PC-9 (cell line): ENCODE measurements at regions not wholly inside any gene's neighbourhood (a gene's known extent, or its start where the extent isn't known, plus 50 kb on each side); places are given as distances from the start of the nearest gene placed in this dataset.

ENCODE experiments used
- BruUV-seq: library from RNA; stranded (reverse); fragments of 400-500 nt; replicated peaks from 2 replicates; lab custom pipeline; 2021; lab: Mats Ljungman, UMichigan
- CTCF ChIA-PET: fragments of 300-600 bp; sonication (Branson Sonifier 250); formaldehyde crosslinking; loops from one replicate; lab custom pipeline; 2022; ENCODE audit warnings: antibody characterized with exemption; lab: Charles Lee
- POLR2A ChIA-PET: fragments of 300-600 bp; sonication (Branson Sonifier 250); formaldehyde crosslinking; loops from one replicate; lab custom pipeline; 2022; ENCODE audit warnings: antibody characterized with exemption; ENCODE audit not compliant: unreplicated experiment; lab: Charles Lee
- DNase-seq, 2 experiments: peaks; one replicate each; pipeline versions ENCODE4 v3.0.0 to v3.0.0-alpha.2; 2015 to 2022; ENCODE audit warnings: mixed read lengths in 1 of 2
- H2AFZ ChIP-seq: fragments of 200-600 bp; sonication (generic); 2 replicates; pipeline ENCODE4 v1.8.1; 2017; ENCODE audit warnings: antibody characterized with exemption
- H3F3A ChIP-seq: fragments of 200-600 bp; sonication (generic); 2 replicates; pipeline ENCODE4 v1.8.1; 2017; ENCODE audit warnings: antibody characterized with exemption, mild to moderate bottlenecking, low read depth; ENCODE audit not compliant: insufficient read depth
- H3K27ac ChIP-seq: fragments of 200-600 bp; sonication (generic); 2 replicates; pipeline ENCODE4 v1.6.1; 2016; ENCODE audit warnings: mixed run types
- H3K27me3 ChIP-seq: fragments of 200-600 bp; sonication (generic); 2 replicates; pipeline ENCODE4 v1.6.1; 2016; ENCODE audit warnings: low read depth, mixed run types; ENCODE audit not compliant: insufficient read depth
- H3K36me3 ChIP-seq: fragments of 200-600 bp; sonication (generic); 2 replicates; pipeline ENCODE4 v1.6.1; 2016; ENCODE audit warnings: low read depth, mixed run types
- H3K4me1 ChIP-seq: fragments of 200-600 bp; sonication (generic); replicated peaks from 2 replicates; pipeline ENCODE4 v1.6.1; 2016; ENCODE audit warnings: mixed run types; ENCODE audit not compliant: insufficient read depth
- H3K4me2 ChIP-seq: fragments of 200-600 bp; sonication (generic); 2 replicates; pipeline ENCODE4 v1.6.1; 2017; ENCODE audit warnings: mixed run types
- H3K4me3 ChIP-seq: fragments of 200-600 bp; sonication (generic); 2 replicates; pipeline ENCODE4 v1.6.1; 2016; ENCODE audit warnings: mixed run types
- H3K79me2 ChIP-seq: fragments of 200-600 bp; sonication (generic); 2 replicates; pipeline ENCODE4 v1.6.1; 2017; ENCODE audit warnings: low read depth, mixed run types
- H3K9me2 ChIP-seq: fragments of 200-600 bp; sonication (generic); 2 replicates; pipeline ENCODE4 v1.8.1; 2017; ENCODE audit warnings: mild to moderate bottlenecking; ENCODE audit not compliant: insufficient read depth
- H3K9me3 ChIP-seq: fragments of 200-600 bp; sonication (generic); 2 replicates; pipeline ENCODE4 v1.8.1; 2016; ENCODE audit warnings: low read depth; ENCODE audit not compliant: insufficient read depth
- H4K20me1 ChIP-seq: fragments of 200-600 bp; sonication (generic); 2 replicates; pipeline ENCODE4 v1.8.1; 2017; ENCODE audit not compliant: insufficient read depth
- EZH2 ChIP-seq: fragments of 200-600 bp; sonication (generic); IDR thresholded peaks from 2 replicates; pipeline ENCODE4 v1.8.0; 2017; ENCODE audit warnings: antibody characterized with exemption, low read depth
- intact Hi-C: fragments of 100-400 bp; cut with micrococcal nuclease; formaldehyde crosslinking; loops from one replicate; pipeline ENCODE4 v1.10.0; 2022; ENCODE audit not compliant: unreplicated experiment
- TF ChIP-seq, protein P1 (sequence below): fragments of 200-600 bp; sonication (generic); conservative IDR thresholded peaks from 2 replicates; pipeline ENCODE4 v1.6.1; 2017; ENCODE audit warnings: mixed run types, antibody characterized with exemption, mild to moderate bottlenecking, moderate library complexity

DNA sequence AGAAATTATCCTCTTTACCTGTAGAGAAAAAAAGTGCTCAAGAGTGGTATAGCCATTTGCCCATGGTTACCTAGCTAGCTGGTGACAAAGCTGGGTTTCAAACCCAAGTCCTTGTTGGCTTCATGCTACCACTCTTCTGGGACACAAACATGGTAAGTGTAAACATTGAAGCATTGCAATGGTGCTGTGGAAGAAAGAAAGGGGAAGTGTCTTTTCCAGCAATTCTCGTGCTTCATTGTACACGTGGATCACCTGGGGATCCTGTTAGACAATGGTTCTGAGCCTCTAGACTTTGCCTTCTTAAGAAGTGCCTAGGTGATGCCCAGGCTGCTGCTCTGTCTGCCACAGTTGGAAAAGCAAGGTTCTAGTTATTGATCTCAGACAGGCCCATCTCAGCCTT lies 134.8 kb upstream of the CTNNB1 start:
- H3K27me3 ChIP-seq: no peaks in the 10 kb centered on the region
- H3F3A ChIP-seq: no peaks in the 10 kb centered on the region
- no peaks in the 10 kb centered on the region for H3K36me3 ChIP-seq
- ChIA-PET POLR2A (no interaction called here), CTCF (no interaction called here)
- H4K20me1 ChIP-seq: no peaks in the 10 kb centered on the region
- DNase-seq: no peak
- TF ChIP-seq, protein P1, sequence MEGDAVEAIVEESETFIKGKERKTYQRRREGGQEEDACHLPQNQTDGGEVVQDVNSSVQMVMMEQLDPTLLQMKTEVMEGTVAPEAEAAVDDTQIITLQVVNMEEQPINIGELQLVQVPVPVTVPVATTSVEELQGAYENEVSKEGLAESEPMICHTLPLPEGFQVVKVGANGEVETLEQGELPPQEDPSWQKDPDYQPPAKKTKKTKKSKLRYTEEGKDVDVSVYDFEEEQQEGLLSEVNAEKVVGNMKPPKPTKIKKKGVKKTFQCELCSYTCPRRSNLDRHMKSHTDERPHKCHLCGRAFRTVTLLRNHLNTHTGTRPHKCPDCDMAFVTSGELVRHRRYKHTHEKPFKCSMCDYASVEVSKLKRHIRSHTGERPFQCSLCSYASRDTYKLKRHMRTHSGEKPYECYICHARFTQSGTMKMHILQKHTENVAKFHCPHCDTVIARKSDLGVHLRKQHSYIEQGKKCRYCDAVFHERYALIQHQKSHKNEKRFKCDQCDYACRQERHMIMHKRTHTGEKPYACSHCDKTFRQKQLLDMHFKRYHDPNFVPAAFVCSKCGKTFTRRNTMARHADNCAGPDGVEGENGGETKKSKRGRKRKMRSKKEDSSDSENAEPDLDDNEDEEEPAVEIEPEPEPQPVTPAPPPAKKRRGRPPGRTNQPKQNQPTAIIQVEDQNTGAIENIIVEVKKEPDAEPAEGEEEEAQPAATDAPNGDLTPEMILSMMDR: no peak
- TF ChIP-seq EZH2: no peak
- no TSS peak for BruUV-seq
- no peaks in the 10 kb centered on the region for H3K4me1 ChIP-seq
- H3K4me3 ChIP-seq: no peak overlapping the region
- intact Hi-C loops: no loop called here
- no peak overlapping the region for H3K27ac ChIP-seq
- no peaks in the 10 kb centered on the region for H3K9me2 ChIP-seq
- no peaks in the 10 kb centered on the region for H3K79me2 ChIP-seq
- no peaks in the 10 kb centered on the region for H3K9me3 ChIP-seq
- no peak overlapping the region for H3K4me2 ChIP-seq
- no peak overlapping the region for H2AFZ ChIP-seq

DNA sequence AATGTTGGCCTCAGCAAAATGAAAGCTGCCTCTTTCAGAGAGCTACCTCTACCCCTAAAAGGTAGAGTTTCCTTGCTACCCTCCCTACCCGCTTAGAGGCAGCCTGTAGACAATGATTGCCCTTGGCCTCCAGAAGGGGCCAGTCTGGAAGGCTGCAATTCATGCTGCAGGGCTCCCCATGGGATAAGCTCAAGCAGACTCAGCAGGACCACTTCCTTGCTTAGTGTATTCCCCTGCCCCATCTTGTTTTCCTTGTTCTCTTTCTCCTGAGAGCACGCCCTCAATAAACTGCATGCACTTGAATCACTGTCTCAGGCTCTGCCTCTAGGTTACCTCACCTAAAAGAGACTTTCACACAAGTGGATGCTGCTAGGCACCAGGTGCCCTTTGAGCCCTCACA lies 134.0 kb upstream of the CTNNB1 start:
- Histone ChIP-seq H3K79me2 (no peaks in the 10 kb centered on the region), H4K20me1 (no peaks in the 10 kb centered on the region), H3K4me2 (no peak overlapping the region), H3K36me3 (no peaks in the 10 kb centered on the region), H3K27ac (no peak overlapping the region), H3K4me1 (no peaks in the 10 kb centered on the region), H3K4me3 (no peak overlapping the region), H3K27me3 (no peaks in the 10 kb centered on the region), H3F3A (no peaks in the 10 kb centered on the region), H3K9me3 (no peaks in the 10 kb centered on the region), H2AFZ (no peak overlapping the region), H3K9me2 (no peaks in the 10 kb centered on the region)
- no peak for DNase-seq
- no TSS peak for BruUV-seq
- CTCF ChIA-PET: no interaction called here
- intact Hi-C loops: no loop called here
- no peak for TF ChIP-seq EZH2
- TF ChIP-seq, protein P1: no peak
- POLR2A ChIA-PET: no interaction called here

DNA sequence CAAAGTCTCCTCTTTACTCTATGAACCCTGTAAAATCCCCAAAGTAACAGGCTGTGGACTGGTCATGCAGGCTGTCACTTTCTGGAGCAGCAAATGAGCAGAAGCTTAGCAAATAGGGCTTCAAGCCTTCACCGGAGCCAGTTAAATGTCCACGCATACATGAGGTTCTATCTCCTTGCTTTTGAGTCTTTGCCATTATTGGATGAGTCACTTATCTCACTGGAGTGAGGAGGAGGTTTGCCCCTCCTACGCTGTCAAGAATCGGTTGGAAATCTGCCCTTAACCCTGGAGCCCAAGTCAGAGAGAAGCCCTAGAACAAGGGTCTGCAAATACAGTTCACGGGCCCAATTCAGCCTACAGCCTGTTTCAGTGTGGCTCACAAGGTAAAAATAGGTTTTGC lies 126.1 kb upstream of the CTNNB1 start:
- ChIA-PET CTCF (no interaction called here), POLR2A (no interaction called here)
- Histone ChIP-seq H3K4me1 (no peaks in the 10 kb centered on the region), H3K9me3 (no peaks in the 10 kb centered on the region), H2AFZ (no peak overlapping the region), H3K4me2 (no peak overlapping the region), H3K79me2 (no peaks in the 10 kb centered on the region), H4K20me1 (no peaks in the 10 kb centered on the region), H3K36me3 (no peaks in the 10 kb centered on the region), H3K9me2 (no peaks in the 10 kb centered on the region), H3K4me3 (no peak overlapping the region), H3F3A (no peaks in the 10 kb centered on the region), H3K27me3 (no peaks in the 10 kb centered on the region), H3K27ac (no peak overlapping the region)
- TF ChIP-seq EZH2: no peak
- TF ChIP-seq, protein P1: no peak
- no TSS peak for BruUV-seq
- intact Hi-C loops: no loop called here
- no peak for DNase-seq
